WI38 (cell line): ENCODE measurements at regions not wholly inside any gene's neighbourhood (a gene's known extent, or its start where the extent isn't known, plus 50 kb on each side); places are given as distances from the start of the nearest gene placed in this dataset.

Experiments
- H3K4me3 ChIP-seq: 2 replicates; pipeline ENCODE4 v1.5.1; 2011; ENCODE audit warnings: low read depth, mild to moderate bottlenecking, control low read depth, low read length
- CTCF ChIP-seq: IDR thresholded peaks from 2 replicates; pipeline ENCODE4 v1.5.1; 2012; ENCODE audit warnings: low read depth, mild to moderate bottlenecking, control low read depth, low read length

DNA sequence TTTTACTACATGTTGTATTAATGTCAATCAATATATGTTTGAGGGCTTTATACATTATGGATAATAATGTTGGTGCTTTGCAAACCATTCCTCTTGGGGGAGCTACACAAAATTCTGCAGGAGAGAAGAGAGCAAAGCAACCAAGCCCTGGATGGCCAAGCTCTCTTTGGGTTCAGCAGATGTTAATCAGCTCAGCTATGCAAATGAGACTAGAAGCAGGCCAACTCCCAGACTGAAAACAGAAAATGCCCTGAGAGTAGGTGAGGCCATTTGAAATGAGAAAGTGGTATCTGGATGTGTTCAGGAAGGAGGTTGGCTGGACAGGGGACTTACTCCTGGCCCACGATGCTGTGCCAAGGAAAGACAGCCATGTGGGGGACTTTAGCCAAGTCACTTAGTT is 387.0 kb downstream of the BCOR start:
- no peak overlapping the region for H3K4me3 ChIP-seq
- TF ChIP-seq CTCF, result no peak

GRCh38 chrX:39714471-39714870 is 383.3 kb downstream of the BCOR start:
- H3K4me3 ChIP-seq, result no peak overlapping the region
- TF ChIP-seq CTCF, result no peak

- no peak overlapping the region for H3K4me3 ChIP-seq
- TF ChIP-seq CTCF, result no peak
Observed at GRCh38 chrX:39716401-39716800, 381.4 kb downstream of the BCOR start.

- TF ChIP-seq CTCF, result no peak
- no peak overlapping the region for H3K4me3 ChIP-seq
Observed at GRCh38 chrX:39716802-39717540, 380.8 kb downstream of the BCOR start.

GRCh38 chrX:39718981-39719380 is 378.8 kb downstream of the BCOR start:
- H3K4me3 ChIP-seq, result no peak overlapping the region
- no peak for TF ChIP-seq CTCF

DNA sequence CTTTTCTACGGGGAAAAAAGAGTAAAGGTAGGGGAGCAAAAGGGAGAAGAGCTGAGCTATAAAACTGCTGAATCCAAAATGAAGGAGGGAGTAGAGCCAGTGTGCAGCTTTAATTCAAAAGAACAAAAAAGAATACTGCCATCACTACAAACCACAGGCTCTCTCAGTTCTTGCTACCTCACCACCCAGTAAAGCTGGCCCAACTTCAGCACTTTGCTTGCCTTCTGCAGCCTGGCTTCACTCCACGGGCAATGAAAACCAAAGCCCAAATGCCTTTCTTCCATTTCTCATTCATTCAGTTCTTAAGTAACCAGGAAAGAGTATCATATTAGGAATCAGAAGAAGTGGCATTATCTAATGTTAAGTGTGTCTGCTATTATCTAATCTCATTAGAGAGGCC is 376.8 kb downstream of the BCOR start:
- no peak overlapping the region for H3K4me3 ChIP-seq
- no peak for TF ChIP-seq CTCF

GRCh38 chrX:39721566-39722279 is 376.0 kb downstream of the BCOR start:
- no peak for TF ChIP-seq CTCF

More at GRCh38 chrX:39721566-39722279, 376.0 kb downstream of the BCOR start:
- H3K4me3 ChIP-seq, result no peak overlapping the region
